Neural progenitor cell (in vitro differentiated cells): ENCODE measurements at regions not wholly inside any gene's neighbourhood (a gene's known extent, or its start where the extent isn't known, plus 50 kb on each side); places are given as distances from the start of the nearest gene placed in this dataset.

Experiments used
- DNase-seq: peaks from one replicate; pipeline ENCODE4 v3.0.0-alpha.2; 2016; ENCODE audit warnings: low spot score
- H2AFZ ChIP-seq: fragments of 200-600 bp; sonication (generic); replicated peaks from 2 replicates; pipeline ENCODE4 v1.6.1; 2016; ENCODE audit warnings: antibody characterized with exemption
- H3F3A ChIP-seq: fragments of 200-600 bp; sonication (generic); 2 replicates; pipeline ENCODE4 v1.6.1; 2016; ENCODE audit warnings: antibody characterized with exemption, low read depth
- H3K27ac ChIP-seq: fragments of 200-600 bp; sonication (generic); 2 replicates; pipeline ENCODE4 v1.5.1; 2016; ENCODE audit warnings: mild to moderate bottlenecking
- H3K27me3 ChIP-seq: fragments of 200-600 bp; sonication (generic); 2 replicates; pipeline ENCODE4 v1.6.1; 2016; ENCODE audit warnings: mild to moderate bottlenecking, moderate library complexity
- H3K36me3 ChIP-seq: fragments of 200-600 bp; sonication (generic); 2 replicates; pipeline ENCODE4 v1.5.1; 2016
- H3K4me1 ChIP-seq: fragments of 200-600 bp; sonication (generic); 2 replicates; pipeline ENCODE4 v1.6.1; 2016; ENCODE audit warnings: mixed run types
- H3K4me2 ChIP-seq: fragments of 200-600 bp; sonication (generic); 2 replicates; pipeline ENCODE4 v1.6.1; 2016
- H3K4me3 ChIP-seq: fragments of 200-600 bp; sonication (generic); 2 replicates; pipeline ENCODE4 v1.5.1; 2016
- H3K79me2 ChIP-seq: fragments of 200-600 bp; sonication (generic); 2 replicates; pipeline ENCODE4 v1.6.1; 2016; ENCODE audit warnings: low read depth
- H3K9ac ChIP-seq: fragments of 200-600 bp; sonication (generic); 2 replicates; pipeline ENCODE4 v1.6.1; 2016
- H3K9me3 ChIP-seq: fragments of 200-600 bp; sonication (generic); 2 replicates; pipeline ENCODE4 v1.5.1; 2016; ENCODE audit warnings: low read depth
- H4K20me1 ChIP-seq: fragments of 200-600 bp; sonication (generic); 2 replicates; pipeline ENCODE4 v1.6.1; 2016; ENCODE audit warnings: low read depth
- H3K27ac Mint-ChIP-seq: 3 replicates; pipeline ENCODE4 v1.8.0; 2021; ENCODE audit warnings: mixed read lengths
- H3K27me3 Mint-ChIP-seq: 2 replicates; pipeline ENCODE4 v1.8.0; 2022; ENCODE audit warnings: low read depth, mild to moderate bottlenecking, inconsistent platforms, moderate library complexity, mixed read lengths; ENCODE audit not compliant: insufficient read depth
- H3K36me3 Mint-ChIP-seq: 3 replicates; pipeline ENCODE4 v1.8.0; 2021; ENCODE audit warnings: mixed read lengths
- H3K4me1 Mint-ChIP-seq: 3 replicates; pipeline ENCODE4 v1.8.0; 2021; ENCODE audit warnings: mixed read lengths
- H3K4me3 Mint-ChIP-seq: 3 replicates; pipeline ENCODE4 v1.8.0; 2021; ENCODE audit warnings: mild to moderate bottlenecking, moderate library complexity, mixed read lengths
- H3K9me3 Mint-ChIP-seq: 3 replicates; pipeline ENCODE4 v1.8.0; 2020; ENCODE audit warnings: mixed read lengths
- CTCF ChIP-seq: fragments of 200-600 bp; sonication (generic); IDR thresholded peaks from 2 replicates; pipeline ENCODE4 v1.5.1; 2017; ENCODE audit warnings: antibody characterized with exemption, mild to moderate bottlenecking
- EZH2 ChIP-seq: fragments of 200-600 bp; sonication (generic); IDR thresholded peaks from 2 replicates; pipeline ENCODE4 v1.6.1; 2017; ENCODE audit warnings: antibody characterized with exemption, mild to moderate bottlenecking, moderate library complexity
- EZH2phosphoT487 ChIP-seq: fragments of 200-600 bp; sonication (generic); IDR thresholded peaks from 2 replicates; pipeline ENCODE4 v1.6.1; 2017; ENCODE audit warnings: antibody characterized with exemption

GRCh38 chr21:29228306-29228705 lies 70.4 kb upstream of the BACH1 start:
- Histone ChIP-seq H3K4me3 (no peak overlapping the region), H3K79me2 (no peaks in the 10 kb centered on the region), H3K9me3 (no peaks in the 10 kb centered on the region), H3F3A (no peaks in the 10 kb centered on the region), H3K27ac (no peak overlapping the region), H3K27me3 (no peaks in the 10 kb centered on the region), H2AFZ (no peak overlapping the region), H3K36me3 (no peaks in the 10 kb centered on the region), H3K4me1 (no peaks in the 10 kb centered on the region), H3K9ac (no peak overlapping the region), H3K4me2 (no peak overlapping the region), H4K20me1 (no peaks in the 10 kb centered on the region)
- Mint-ChIP-seq H3K36me3 (no peaks in the 10 kb centered on the region), H3K27me3 (peaks cover 4% of the 10 kb centered on the region), H3K27ac (no peak overlapping the region), H3K4me1 (no peaks in the 10 kb centered on the region), H3K4me3 (no peak overlapping the region), H3K9me3 (no peaks in the 10 kb centered on the region)
- TF ChIP-seq EZH2phosphoT487, result no peak
- no peak for TF ChIP-seq CTCF
- TF ChIP-seq EZH2, result no peak
- DNase-seq, result no peak

- Mint-ChIP-seq H3K4me1 (peaks cover 3% of the 10 kb centered on the region), H3K4me3 (no peak overlapping the region), H3K27ac (no peak overlapping the region), H3K36me3 (no peaks in the 10 kb centered on the region), H3K9me3 (no peaks in the 10 kb centered on the region), H3K27me3 (peaks cover 4% of the 10 kb centered on the region)
- H2AFZ ChIP-seq, result no peak overlapping the region
- DNase-seq, result no peak
- no peak overlapping the region for H3K9ac ChIP-seq
- no peak overlapping the region for H3K27ac ChIP-seq
- H3K4me3 ChIP-seq, result no peak overlapping the region
- H3K4me2 ChIP-seq, result no peak overlapping the region
- no peaks in the 10 kb centered on the region for H3F3A ChIP-seq
- no peaks in the 10 kb centered on the region for H3K79me2 ChIP-seq
- H4K20me1 ChIP-seq, result no peaks in the 10 kb centered on the region
- no peaks in the 10 kb centered on the region for H3K4me1 ChIP-seq
- no peak for TF ChIP-seq EZH2
- TF ChIP-seq CTCF, result no peak
- TF ChIP-seq EZH2phosphoT487, result no peak
- H3K36me3 ChIP-seq, result no peaks in the 10 kb centered on the region
- no peaks in the 10 kb centered on the region for H3K27me3 ChIP-seq
- H3K9me3 ChIP-seq, result no peaks in the 10 kb centered on the region
Measured at GRCh38 chr21:29230551-29231261, 68.0 kb upstream of the BACH1 start.

GRCh38 chr21:29231756-29232529 lies 66.8 kb upstream of the BACH1 start:
- H2AFZ ChIP-seq, result no peak overlapping the region
- peaks cover 11% of the 10 kb centered on the region for H3K4me1 Mint-ChIP-seq
- peaks cover 7% of the 10 kb centered on the region for H3F3A ChIP-seq
- H3K27ac ChIP-seq, result no peak overlapping the region
- H3K4me3 Mint-ChIP-seq, result no peak overlapping the region
- H3K9me3 Mint-ChIP-seq, result no peaks in the 10 kb centered on the region
- H3K4me3 ChIP-seq, result no peak overlapping the region
- no peak for DNase-seq
- no peak overlapping the region for H3K9ac ChIP-seq
- H3K4me2 ChIP-seq, result no peak overlapping the region
- H3K27me3 Mint-ChIP-seq, result peaks cover 4% of the 10 kb centered on the region
- no peaks in the 10 kb centered on the region for H3K36me3 ChIP-seq
- H4K20me1 ChIP-seq, result no peaks in the 10 kb centered on the region
- no peaks in the 10 kb centered on the region for H3K36me3 Mint-ChIP-seq
- no peaks in the 10 kb centered on the region for H3K79me2 ChIP-seq
- H3K27me3 ChIP-seq, result no peaks in the 10 kb centered on the region
- no peaks in the 10 kb centered on the region for H3K4me1 ChIP-seq
- H3K27ac Mint-ChIP-seq, result no peak overlapping the region
- TF ChIP-seq CTCF, result no peak
- no peaks in the 10 kb centered on the region for H3K9me3 ChIP-seq
